ENCODE measurements at regions not wholly inside any gene's neighbourhood (a gene's known extent, or its start where the extent isn't known, plus 50 kb on each side); places are given as distances from the start of the nearest gene placed in this dataset.

- DNase-seq (ENCODE audit: low read depth in 4 of 4, low spot score in 3 of 4) = no peak
Measured at GRCh38 chr7:30212701-30213111, 71.7 kb upstream of the ZNRF2 start.

- DNase-seq (ENCODE audit: low read depth in 4 of 4, low spot score in 3 of 4) = no peak
Measured at GRCh38 chr7:30213637-30214036, 70.8 kb upstream of the ZNRF2 start.

GRCh38 chr7:30214651-30215137 lies 69.7 kb upstream of the ZNRF2 start:
- no peak for DNase-seq (ENCODE audit: low read depth in 4 of 4, low spot score in 3 of 4)

GRCh38 chr7:30221764-30222163 lies 62.6 kb upstream of the ZNRF2 start:
- DNase-seq (ENCODE audit: low read depth in 4 of 4, low spot score in 3 of 4) = no peak

- no peak for DNase-seq (ENCODE audit: low read depth in 4 of 4, low spot score in 3 of 4)
Measured at GRCh38 chr7:30222515-30223215, 61.7 kb upstream of the ZNRF2 start.

GRCh38 chr7:30223896-30224295 lies 60.5 kb upstream of the ZNRF2 start:
- DNase-seq (ENCODE audit: low read depth in 4 of 4, low spot score in 3 of 4) = no peak

GRCh38 chr7:30224511-30225062 lies 59.8 kb upstream of the ZNRF2 start:
- DNase-seq (ENCODE audit: low read depth in 4 of 4, low spot score in 3 of 4) = no peak

- DNase-seq (ENCODE audit: low read depth in 4 of 4, low spot score in 3 of 4) = peak in 2 of 4 donors; percentile 28 to 39
Measured at GRCh38 chr7:30225863-30226613, 58.4 kb upstream of the ZNRF2 start.

GRCh38 chr7:30226614-30227268 lies 57.7 kb upstream of the ZNRF2 start:
- peak in 1 of 4 donors; percentile 19 for DNase-seq (ENCODE audit: low read depth in 4 of 4, low spot score in 3 of 4)

- DNase-seq (ENCODE audit: low read depth in 4 of 4, low spot score in 3 of 4) = no peak
Measured at GRCh38 chr7:30231271-30231670, 53.1 kb upstream of the ZNRF2 start.

GRCh38 chr7:30232391-30232790 lies 52.0 kb upstream of the ZNRF2 start:
- DNase-seq (ENCODE audit: low read depth in 4 of 4, low spot score in 3 of 4) = no peak

Data from right renal pelvis (tissue), 4 donors.